VCaP (cell line): ENCODE measurements at regions not wholly inside any gene's neighbourhood (a gene's known extent, or its start where the extent isn't known, plus 50 kb on each side); places are given as distances from the start of the nearest gene placed in this dataset.

ENCODE experiments used
- H3K27ac ChIP-seq: fragments of 450-650 bp; 2 replicates; pipeline ENCODE4 v1.5.1; 2017
- TF ChIP-seq, protein P1 (sequence below): fragments of 450-650 bp; conservative IDR thresholded peaks from 2 replicates; pipeline ENCODE4 v1.5.1; 2017; ENCODE audit warnings: mild to moderate bottlenecking, moderate library complexity

DNA sequence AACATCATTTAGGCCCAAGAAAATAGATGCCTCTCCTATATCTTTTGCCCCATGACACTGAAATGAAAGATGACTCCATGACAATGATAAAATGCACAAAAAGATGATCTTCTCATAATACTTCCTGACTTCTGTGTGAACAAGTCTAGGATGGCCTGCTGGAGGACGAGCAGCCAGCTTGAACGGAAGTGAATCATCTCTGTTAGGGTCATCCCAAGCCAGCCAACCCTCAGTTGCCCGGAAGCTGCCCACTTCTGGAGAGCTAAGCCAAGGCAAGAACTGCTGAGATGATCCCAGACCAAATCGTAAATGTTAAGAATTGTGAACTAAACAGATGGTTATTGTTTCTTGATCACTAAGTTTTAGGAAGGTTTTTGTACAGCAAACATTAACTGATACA lies 249.7 kb upstream of the HS3ST5 start:
- TF ChIP-seq, protein P1, sequence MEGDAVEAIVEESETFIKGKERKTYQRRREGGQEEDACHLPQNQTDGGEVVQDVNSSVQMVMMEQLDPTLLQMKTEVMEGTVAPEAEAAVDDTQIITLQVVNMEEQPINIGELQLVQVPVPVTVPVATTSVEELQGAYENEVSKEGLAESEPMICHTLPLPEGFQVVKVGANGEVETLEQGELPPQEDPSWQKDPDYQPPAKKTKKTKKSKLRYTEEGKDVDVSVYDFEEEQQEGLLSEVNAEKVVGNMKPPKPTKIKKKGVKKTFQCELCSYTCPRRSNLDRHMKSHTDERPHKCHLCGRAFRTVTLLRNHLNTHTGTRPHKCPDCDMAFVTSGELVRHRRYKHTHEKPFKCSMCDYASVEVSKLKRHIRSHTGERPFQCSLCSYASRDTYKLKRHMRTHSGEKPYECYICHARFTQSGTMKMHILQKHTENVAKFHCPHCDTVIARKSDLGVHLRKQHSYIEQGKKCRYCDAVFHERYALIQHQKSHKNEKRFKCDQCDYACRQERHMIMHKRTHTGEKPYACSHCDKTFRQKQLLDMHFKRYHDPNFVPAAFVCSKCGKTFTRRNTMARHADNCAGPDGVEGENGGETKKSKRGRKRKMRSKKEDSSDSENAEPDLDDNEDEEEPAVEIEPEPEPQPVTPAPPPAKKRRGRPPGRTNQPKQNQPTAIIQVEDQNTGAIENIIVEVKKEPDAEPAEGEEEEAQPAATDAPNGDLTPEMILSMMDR: no peak
- H3K27ac ChIP-seq: no peak overlapping the region

DNA sequence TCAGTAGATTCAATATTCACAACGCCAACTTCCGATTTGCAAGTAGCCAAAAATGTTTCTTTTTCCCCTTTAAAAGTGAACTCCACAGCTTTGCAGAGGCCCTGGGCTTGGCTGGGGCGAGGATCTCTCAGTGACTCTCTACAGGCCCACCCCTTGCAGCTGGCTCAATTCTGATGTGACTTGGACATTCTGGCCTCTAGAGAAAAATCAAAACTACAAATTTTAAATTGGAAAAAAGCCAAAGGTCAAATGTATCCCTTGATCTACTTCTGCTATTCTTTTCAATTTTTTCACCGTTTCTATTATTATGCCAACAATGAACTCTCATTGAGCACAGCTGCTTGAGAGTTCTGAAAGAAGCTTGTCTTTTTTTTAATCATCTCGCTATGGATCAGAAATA lies 245.9 kb upstream of the HS3ST5 start:
- TF ChIP-seq, protein P1: no peak

DNA sequence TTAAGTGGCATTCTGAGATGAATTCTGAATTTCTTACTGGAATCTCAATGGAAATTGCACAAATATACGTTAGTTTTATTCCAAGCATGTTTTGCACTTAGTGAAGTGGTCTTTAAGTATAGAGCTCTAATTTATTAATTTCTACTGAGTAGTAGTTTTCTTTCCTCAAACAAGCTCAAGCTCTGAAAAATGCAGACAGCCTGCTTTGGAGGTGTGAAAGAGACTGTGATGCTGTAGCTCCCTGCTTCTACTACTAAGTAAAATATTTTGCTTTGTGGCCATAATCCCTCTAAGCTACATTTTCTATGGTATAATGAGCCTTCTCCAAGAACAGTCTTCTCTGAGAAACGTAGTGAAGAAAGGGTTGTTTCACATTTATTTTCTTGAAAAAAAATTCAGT lies 243.5 kb upstream of the HS3ST5 start:
- TF ChIP-seq, protein P1: no peak
- H3K27ac ChIP-seq: no peak overlapping the region

More for the DNA sequence above, 245.9 kb upstream of the HS3ST5 start:
- no peak overlapping the region for H3K27ac ChIP-seq

DNA sequence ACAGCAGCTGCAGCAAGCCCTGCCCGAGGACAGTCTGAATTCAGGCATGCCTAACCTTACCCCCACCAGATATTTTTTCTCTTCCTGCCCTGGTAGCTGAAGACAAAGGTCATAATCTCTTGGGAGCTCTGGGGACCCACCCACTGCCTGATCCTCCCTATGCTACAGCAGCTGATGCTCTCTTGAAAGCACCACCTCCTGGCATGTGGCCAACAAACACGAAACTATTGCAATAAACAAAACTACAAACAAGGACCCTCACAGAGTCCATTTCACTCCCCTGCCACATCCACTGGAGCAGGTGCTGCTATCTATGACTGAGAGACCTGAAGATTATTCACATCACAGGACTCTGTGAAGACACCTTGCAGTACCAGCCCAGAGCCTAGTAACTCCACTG lies 238.5 kb upstream of the HS3ST5 start:
- no peak overlapping the region for H3K27ac ChIP-seq
- TF ChIP-seq, protein P1: no peak

DNA sequence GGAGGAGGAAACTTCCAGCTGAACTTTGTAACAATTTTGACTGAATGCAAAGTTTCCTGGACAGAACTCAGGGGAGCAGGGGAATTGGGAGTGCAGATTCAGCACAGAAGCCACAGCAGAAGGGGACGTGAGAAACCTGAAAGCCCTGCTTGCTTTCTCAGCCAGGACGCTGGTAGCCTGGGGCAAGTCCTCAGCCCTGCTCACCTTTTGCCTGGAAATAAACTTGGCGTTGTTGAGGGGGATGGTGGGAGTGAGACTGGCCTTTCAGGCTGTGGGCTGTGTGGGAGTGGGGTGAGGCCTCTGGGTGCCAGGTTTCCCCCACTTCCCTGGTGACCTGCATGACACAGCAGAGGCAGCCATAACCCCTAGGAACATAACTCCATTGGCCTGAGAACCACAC lies 238.1 kb upstream of the HS3ST5 start:
- TF ChIP-seq, protein P1: no peak
- no peak overlapping the region for H3K27ac ChIP-seq

DNA sequence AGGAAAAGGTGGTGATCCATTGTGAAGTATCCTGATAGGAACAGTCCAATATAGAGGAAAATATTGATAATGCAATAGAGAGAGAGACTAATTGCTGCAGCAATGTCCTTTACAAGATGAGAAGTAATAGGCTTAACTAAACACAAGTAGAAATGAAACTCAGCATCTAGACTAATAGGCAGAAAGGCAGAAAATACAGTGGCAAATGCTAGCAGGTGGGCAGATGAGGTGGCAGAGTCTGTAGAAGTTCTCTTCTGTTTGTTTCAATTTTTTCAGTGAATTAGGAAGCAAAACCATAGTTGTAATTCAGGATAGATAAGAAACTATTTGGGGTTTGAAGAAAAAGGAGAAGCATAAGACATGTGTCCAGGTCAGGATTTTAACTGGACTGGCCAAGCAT lies 236.7 kb upstream of the HS3ST5 start:
- no peak overlapping the region for H3K27ac ChIP-seq
- TF ChIP-seq, protein P1: no peak

DNA sequence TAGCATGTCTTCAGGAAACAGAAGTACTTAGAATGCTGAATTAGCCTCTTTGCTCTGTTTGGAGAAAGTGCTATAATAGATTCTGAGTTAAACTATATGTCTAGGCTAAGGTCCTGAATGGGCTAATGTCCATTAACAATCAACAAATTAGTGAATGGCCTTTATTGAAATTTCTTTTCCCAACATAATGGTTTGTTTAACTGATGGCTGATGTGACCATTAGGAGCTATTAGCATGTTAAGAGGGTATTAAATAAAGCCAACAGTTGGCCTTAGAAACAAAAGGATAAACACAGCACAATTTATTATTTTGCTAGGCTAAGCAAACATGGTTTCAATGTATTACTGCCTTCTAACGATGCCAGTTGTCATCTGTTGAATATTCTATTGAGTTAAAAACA lies 234.3 kb upstream of the HS3ST5 start:
- TF ChIP-seq, protein P1: no peak
- H3K27ac ChIP-seq: no peak overlapping the region

DNA sequence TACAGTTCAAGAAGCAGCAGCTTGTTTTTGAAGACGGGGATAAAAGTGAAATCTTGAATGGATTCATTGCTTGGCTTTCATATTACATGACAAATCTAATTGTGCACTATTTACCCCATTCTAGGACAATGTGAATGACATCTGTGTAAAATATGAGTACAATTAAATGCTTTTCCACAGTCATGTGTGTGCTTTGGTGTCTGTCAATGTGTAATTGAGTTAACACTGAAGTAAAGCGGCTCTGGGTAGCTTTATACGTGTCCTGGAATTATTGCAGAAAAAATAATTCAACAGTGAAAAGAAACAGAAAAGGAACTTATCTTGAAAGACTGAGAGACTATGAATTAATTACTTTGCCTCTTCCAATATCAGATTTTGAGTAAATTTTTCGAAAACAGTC lies 233.5 kb upstream of the HS3ST5 start:
- H3K27ac ChIP-seq: no peak overlapping the region
- TF ChIP-seq, protein P1: no peak
